ENCODE measurements at regions not wholly inside any gene's neighbourhood (a gene's known extent, or its start where the extent isn't known, plus 50 kb on each side); places are given as distances from the start of the nearest gene placed in this dataset.

GRCh38 chr4:38493066-38493465 is 170.9 kb upstream of the KLF3 start:
- Histone ChIP-seq H3K4me3 (replicated peaks in 1 of 2; ENCODE audit: low read depth in 1 of 2, low read length in 2 of 2) (no peak overlapping the region), H3K9me2 (ENCODE audit: insufficient read depth) (no peaks in the 10 kb centered on the region), H3K36me3 (ENCODE audit: control insufficient read depth in 1 of 2, insufficient read depth in 2 of 2, low read length in 2 of 2) (no peaks in the 10 kb centered on the region), H3K27ac (ENCODE audit: low read depth, low read length) (no peak overlapping the region), H3K79me2 (ENCODE audit: insufficient read depth, low read length) (no peaks in the 10 kb centered on the region), H3K9ac (ENCODE audit: low read length) (no peak overlapping the region), H3K4me1 (ENCODE audit: control insufficient read depth in 1 of 2, insufficient read depth in 2 of 2, low read length in 2 of 2) (no peaks in the 10 kb centered on the region), H2AFZ (ENCODE audit: low read depth, low read length, poor library complexity, severe bottlenecking) (no peak overlapping the region), H4K20me1 (ENCODE audit: insufficient read depth) (no peaks in the 10 kb centered on the region), H3K27me3 (ENCODE audit: insufficient read depth, low read length) (no peaks in the 10 kb centered on the region), H3K9me3 (ENCODE audit: control insufficient read depth in 1 of 2, insufficient read depth in 1 of 2, low read depth in 1 of 2, low read length in 2 of 2) (no peaks in the 10 kb centered on the region), H3K4me2 (ENCODE audit: low read length) (no peak overlapping the region)
- TF ChIP-seq ZNF274 (IDR thresholded peaks at IDR 0.05; ENCODE audit: low read depth, low read length) (no peak), ZBTB33 (IDR thresholded peaks at IDR 0.05; ENCODE audit: extremely low read depth, insufficient replicate concordance, low read length) (no peak), RAD21 (IDR thresholded peaks at IDR 0.05; ENCODE audit: low read depth) (no peak), CBX3 (IDR thresholded peaks at IDR 0.05; ENCODE audit: low read depth) (no peak), EZH2phosphoT487 (IDR thresholded peaks at IDR 0.05; ENCODE audit: borderline replicate concordance) (no peak), FOSL1 (IDR thresholded peaks at IDR 0.05; ENCODE audit: low read depth) (no peak)
- DNase-seq (ENCODE audit: low read depth, low spot score) (no peak), ATAC-seq (no peak)
- RAD21 ChIA-PET (ENCODE audit: low non-redundant PET in 1 of 2, low total read pairs in 2 of 2, uncharacterized antibody in 2 of 2, unreplicated experiment in 2 of 2) = no interaction called here
- POLR2A ChIA-PET = interaction anchor here (1.5 kb wide), 1 partner anchor 10 kb away, joined by 3 read pairs; no protein-coding TSS in a partner anchor
- intact Hi-C loops (cut with micrococcal nuclease) = no loop called here
- CTCF ChIA-PET = no interaction called here
- no TSS peak for BruUV-seq (replicated peaks)

GRCh38 chr4:38495446-38495845 is 168.6 kb upstream of the KLF3 start:
- ATAC-seq (no peak), DNase-seq (ENCODE audit: low read depth, low spot score) (no peak)
- Histone ChIP-seq H3K4me3 (replicated peaks in 1 of 2; ENCODE audit: low read depth in 1 of 2, low read length in 2 of 2) (no peak overlapping the region), H3K9me2 (ENCODE audit: insufficient read depth) (no peaks in the 10 kb centered on the region), H3K9me3 (ENCODE audit: control insufficient read depth in 1 of 2, insufficient read depth in 1 of 2, low read depth in 1 of 2, low read length in 2 of 2) (no peaks in the 10 kb centered on the region), H3K36me3 (ENCODE audit: control insufficient read depth in 1 of 2, insufficient read depth in 2 of 2, low read length in 2 of 2) (no peaks in the 10 kb centered on the region), H3K27ac (ENCODE audit: low read depth, low read length) (no peak overlapping the region), H3K27me3 (ENCODE audit: insufficient read depth, low read length) (no peaks in the 10 kb centered on the region), H3K9ac (ENCODE audit: low read length) (no peak overlapping the region), H2AFZ (ENCODE audit: low read depth, low read length, poor library complexity, severe bottlenecking) (no peak overlapping the region), H3K79me2 (ENCODE audit: insufficient read depth, low read length) (no peaks in the 10 kb centered on the region), H3K4me1 (ENCODE audit: control insufficient read depth in 1 of 2, insufficient read depth in 2 of 2, low read length in 2 of 2) (no peaks in the 10 kb centered on the region), H3K4me2 (ENCODE audit: low read length) (no peak overlapping the region), H4K20me1 (ENCODE audit: insufficient read depth) (no peaks in the 10 kb centered on the region)
- ChIA-PET POLR2A (no interaction called here), RAD21 (ENCODE audit: low non-redundant PET in 1 of 2, low total read pairs in 2 of 2, uncharacterized antibody in 2 of 2, unreplicated experiment in 2 of 2) (no interaction called here), CTCF (no interaction called here)
- intact Hi-C loops (cut with micrococcal nuclease) = no loop called here
- BruUV-seq (replicated peaks) = no TSS peak
- TF ChIP-seq EGR1 (IDR thresholded peaks at IDR 0.05; ENCODE audit: low read depth) (no peak), MAX (IDR thresholded peaks at IDR 0.05) (no peak), ATF3 (IDR thresholded peaks at IDR 0.05) (no peak), TCF7L2 (IDR thresholded peaks at IDR 0.05; ENCODE audit: borderline replicate concordance, extremely low read depth, insufficient read depth, insufficient read length) (no peak), JUND (IDR thresholded peaks at IDR 0.05) (no peak)
